BJ (cell line): ENCODE measurements at regions not wholly inside any gene's neighbourhood (a gene's known extent, or its start where the extent isn't known, plus 50 kb on each side); places are given as distances from the start of the nearest gene placed in this dataset.

Experiments
- CTCF ChIA-PET: fragments of 350-600 bp; formaldehyde crosslinking; extraction: SDS; loops from one replicate; lab custom pipeline; 2021; ENCODE audit warnings: antibody characterized with exemption, inconsistent platforms; lab: Yijun Ruan, JAX
- POLR2A ChIA-PET: fragments of 300-600 bp; sonication (Branson Sonifier 250); formaldehyde crosslinking; extraction: SDS; loops from one replicate; lab custom pipeline; 2021; ENCODE audit warnings: antibody characterized with exemption; lab: Charles Lee
- DNase-seq: peaks from one replicate; pipeline ENCODE4 v3.0.0-alpha.2; 2011; ENCODE audit warnings: low read depth
- H3K27me3 ChIP-seq: 2 replicates; pipeline ENCODE4 v1.6.0; 2011; ENCODE audit warnings: low read length; ENCODE audit not compliant: control insufficient read depth, insufficient read depth
- H3K36me3 ChIP-seq: 2 replicates; pipeline ENCODE4 v1.5.1; 2011; ENCODE audit warnings: low read length; ENCODE audit not compliant: control insufficient read depth, insufficient read depth
- H3K4me3 ChIP-seq: 2 replicates; pipeline ENCODE4 v1.5.1; 2011; ENCODE audit warnings: low read depth, mild to moderate bottlenecking, control low read depth, low read length
- TF ChIP-seq, protein P1 (sequence below): IDR thresholded peaks from 2 replicates; pipeline ENCODE4 v1.5.1; 2011; ENCODE audit warnings: low read depth, mild to moderate bottlenecking, control low read depth, inconsistent platforms, low read length, moderate library complexity; ENCODE audit not compliant: insufficient read depth

DNA sequence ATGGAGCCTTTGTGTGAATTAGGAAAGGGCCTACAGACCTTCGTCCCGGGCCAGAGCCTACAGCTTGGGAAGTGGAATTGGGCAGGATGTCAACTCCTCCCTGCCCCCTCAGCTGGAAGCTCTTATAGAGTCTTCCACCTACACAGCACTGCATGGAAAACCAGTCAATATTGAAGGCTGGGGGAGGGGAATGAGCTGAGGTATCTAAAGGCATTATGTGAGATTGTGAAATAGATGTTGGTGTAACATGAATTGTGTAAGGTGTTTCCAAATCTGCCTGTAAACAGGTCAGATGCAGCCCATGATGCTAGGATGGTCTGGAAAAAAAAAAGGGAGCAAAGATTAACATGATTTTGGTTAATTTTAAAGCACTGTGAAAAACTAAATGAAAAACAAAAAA, 433.5 kb upstream of the POU3F3 start:
- POLR2A ChIA-PET, result no interaction called here
- CTCF ChIA-PET, result no interaction called here
- TF ChIP-seq, protein P1, sequence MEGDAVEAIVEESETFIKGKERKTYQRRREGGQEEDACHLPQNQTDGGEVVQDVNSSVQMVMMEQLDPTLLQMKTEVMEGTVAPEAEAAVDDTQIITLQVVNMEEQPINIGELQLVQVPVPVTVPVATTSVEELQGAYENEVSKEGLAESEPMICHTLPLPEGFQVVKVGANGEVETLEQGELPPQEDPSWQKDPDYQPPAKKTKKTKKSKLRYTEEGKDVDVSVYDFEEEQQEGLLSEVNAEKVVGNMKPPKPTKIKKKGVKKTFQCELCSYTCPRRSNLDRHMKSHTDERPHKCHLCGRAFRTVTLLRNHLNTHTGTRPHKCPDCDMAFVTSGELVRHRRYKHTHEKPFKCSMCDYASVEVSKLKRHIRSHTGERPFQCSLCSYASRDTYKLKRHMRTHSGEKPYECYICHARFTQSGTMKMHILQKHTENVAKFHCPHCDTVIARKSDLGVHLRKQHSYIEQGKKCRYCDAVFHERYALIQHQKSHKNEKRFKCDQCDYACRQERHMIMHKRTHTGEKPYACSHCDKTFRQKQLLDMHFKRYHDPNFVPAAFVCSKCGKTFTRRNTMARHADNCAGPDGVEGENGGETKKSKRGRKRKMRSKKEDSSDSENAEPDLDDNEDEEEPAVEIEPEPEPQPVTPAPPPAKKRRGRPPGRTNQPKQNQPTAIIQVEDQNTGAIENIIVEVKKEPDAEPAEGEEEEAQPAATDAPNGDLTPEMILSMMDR, result no peak
- Histone ChIP-seq H3K27me3 (no peaks in the 10 kb centered on the region), H3K36me3 (no peaks in the 10 kb centered on the region), H3K4me3 (no peak overlapping the region)
- no peak for DNase-seq

DNA sequence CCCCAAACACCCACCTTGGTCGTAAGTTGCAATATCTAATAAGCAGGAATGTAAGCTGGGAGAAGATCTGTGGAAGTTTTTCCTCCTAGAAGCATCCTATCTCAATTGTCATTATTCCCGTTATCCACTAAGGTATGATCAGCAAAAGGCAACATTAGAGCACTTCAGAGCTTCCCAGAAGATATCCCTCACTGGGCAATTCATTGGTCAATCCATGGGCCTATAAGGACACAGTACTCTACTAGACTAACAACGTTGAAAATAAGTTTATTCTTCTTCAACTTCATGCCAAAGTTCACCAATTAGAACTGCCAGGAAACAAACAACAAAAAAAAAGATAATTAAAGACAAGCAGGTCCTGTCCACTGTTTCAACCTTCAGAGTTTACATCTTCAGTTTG, 433.0 kb upstream of the POU3F3 start:
- DNase-seq, result no peak
- H3K27me3 ChIP-seq, result no peaks in the 10 kb centered on the region
- ChIA-PET POLR2A (no interaction called here), CTCF (no interaction called here)
- TF ChIP-seq, protein P1, result no peak
- H3K36me3 ChIP-seq, result no peaks in the 10 kb centered on the region
- no peak overlapping the region for H3K4me3 ChIP-seq

DNA sequence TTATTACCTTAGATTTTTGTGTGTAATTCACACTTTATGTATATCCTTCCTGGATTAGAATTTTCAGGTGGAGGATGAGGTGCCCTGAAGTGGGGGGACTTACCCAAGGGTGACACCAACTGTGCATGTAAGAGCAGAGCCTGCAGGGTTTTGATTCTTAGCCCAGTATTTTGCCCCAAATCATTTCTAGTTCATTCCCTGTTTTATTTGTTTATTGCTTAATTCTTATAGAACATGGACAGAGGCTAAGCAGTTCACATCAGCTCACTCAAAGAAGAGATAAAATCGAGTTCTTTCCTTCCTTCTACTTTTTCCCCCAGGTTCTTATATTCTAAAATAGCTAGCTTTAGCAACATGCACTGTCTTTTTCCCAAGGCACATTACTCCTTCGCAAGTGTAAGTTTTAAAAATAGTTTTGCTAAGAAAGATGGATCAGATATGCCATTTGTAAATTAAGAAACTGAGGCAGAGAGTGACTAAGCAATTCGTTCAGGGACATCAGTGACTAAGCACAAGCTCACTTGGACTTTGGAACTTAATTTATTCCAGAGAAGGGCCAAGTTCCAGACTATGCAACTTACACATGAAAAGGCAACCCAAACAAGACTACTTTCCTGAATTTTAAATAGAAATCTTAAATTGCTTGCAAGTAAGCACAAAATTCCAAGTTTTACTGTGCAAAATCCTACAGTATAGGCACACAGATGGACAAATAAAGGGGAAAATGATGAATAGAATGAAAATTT, 427.9 kb upstream of the POU3F3 start:
- ChIA-PET CTCF (no interaction called here), POLR2A (no interaction called here)
- TF ChIP-seq, protein P1, result no peak
- Histone ChIP-seq H3K36me3 (no peaks in the 10 kb centered on the region), H3K27me3 (no peaks in the 10 kb centered on the region), H3K4me3 (no peak overlapping the region)
- no peak for DNase-seq

DNA sequence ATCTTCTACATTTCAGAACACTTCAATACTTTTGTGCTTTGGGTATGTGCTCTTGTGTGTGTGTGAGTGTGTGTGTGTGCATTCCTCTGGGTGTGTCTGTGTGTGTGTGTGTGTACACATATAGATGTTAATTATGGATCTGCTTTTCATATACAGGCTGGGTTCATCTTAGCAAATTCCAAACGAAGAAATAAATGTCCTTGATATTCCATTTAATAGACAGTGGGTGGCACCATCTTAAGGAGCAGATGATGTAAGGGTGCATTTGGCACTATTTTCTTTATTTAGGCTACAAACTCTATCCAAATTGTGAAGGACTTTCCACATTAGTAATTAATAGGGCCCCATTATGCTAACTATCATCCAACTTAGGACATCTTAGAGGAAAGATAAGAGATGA, 425.8 kb upstream of the POU3F3 start:
- no peak for DNase-seq
- CTCF ChIA-PET, result interaction anchor here (0.6 kb wide), 1 partner anchor 16 kb away, joined by 3 read pairs; no protein-coding TSS in a partner anchor
- TF ChIP-seq, protein P1, result no peak
- no peaks in the 10 kb centered on the region for H3K36me3 ChIP-seq
- POLR2A ChIA-PET, result no interaction called here
- H3K27me3 ChIP-seq, result no peaks in the 10 kb centered on the region
- no peak overlapping the region for H3K4me3 ChIP-seq

DNA sequence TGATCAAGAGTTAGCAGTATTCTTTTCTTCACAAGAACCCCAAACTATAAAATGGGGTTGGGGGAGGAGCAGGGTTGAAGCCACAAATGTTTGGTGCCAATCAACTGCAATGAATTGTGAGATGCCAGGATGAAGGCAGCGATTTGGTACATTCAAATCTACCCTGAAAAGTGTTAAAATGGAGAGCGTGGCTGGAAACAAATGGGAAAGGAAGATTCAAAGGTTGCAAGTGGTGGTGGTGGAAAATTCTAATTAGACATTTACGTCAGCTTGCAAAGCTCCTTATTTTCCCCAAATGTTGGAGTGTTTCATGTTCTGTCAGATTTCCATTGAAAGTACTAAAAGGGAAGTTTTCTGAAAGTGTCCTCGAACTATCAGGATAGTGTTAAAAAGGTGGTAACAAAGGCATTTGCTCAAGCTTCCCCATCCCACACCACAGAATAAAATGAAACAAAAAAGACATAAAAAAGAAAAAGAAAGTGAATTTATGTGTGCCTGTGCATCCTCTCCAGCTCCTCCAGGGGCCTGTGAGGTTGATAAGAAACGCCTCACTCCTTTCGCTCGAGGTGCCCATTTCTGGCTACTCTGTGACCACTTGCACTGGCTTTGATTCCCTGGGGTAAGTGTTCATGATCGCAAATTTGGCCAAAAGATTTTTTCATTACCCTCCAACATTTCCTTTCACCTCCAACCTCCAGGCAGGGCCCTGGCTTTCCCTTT, 424.1 kb upstream of the POU3F3 start:
- CTCF ChIA-PET, result no interaction called here
- no peak for DNase-seq
- no peaks in the 10 kb centered on the region for H3K36me3 ChIP-seq
- TF ChIP-seq, protein P1, result no peak
- no peak overlapping the region for H3K4me3 ChIP-seq
- POLR2A ChIA-PET, result no interaction called here
- no peaks in the 10 kb centered on the region for H3K27me3 ChIP-seq
